HG03103 (cell line): ENCODE measurements at regions not wholly inside any gene's neighbourhood (a gene's known extent, or its start where the extent isn't known, plus 50 kb on each side); places are given as distances from the start of the nearest gene placed in this dataset.
"Not testable (repeated sequence)": the region's sequence is repeated elsewhere in the genome, so short reads cannot be mapped to it uniquely, and the experiment has no call there.

Source experiments
- ATAC-seq: cut with Tn5 transposase; IDR thresholded peaks from one replicate; pipeline ENCODE4 v1.9.1; 2021; ENCODE audit warnings: low read depth; ENCODE audit not compliant: unreplicated experiment

GRCh38 chr3:180743813-180744590, 64.7 kb upstream of the CCDC39 start:
- ATAC-seq, result no peak

GRCh38 chr3:180747805-180748361, 68.6 kb upstream of the CCDC39 start:
- ATAC-seq, result no peak

GRCh38 chr3:180749322-180749721, 70.0 kb upstream of the CCDC39 start:
- ATAC-seq, result no peak

DNA sequence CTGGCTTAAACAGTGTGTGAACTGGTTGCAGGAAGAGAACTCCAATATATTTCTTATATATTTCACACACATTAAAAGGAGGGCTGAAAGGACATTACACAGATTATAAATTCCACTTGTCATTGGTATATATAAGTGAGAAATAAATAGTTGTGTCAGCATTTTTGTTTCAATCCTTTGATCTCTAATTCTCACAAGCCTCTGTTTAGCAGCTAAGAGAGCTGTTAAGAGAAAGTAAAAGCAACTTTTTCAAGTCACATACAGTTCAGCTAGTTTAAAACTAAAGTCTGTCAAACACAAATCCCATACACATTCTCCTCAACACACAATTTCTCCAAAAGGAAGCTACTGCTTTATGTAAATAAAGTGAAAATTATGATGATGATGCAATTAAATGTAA, 70.5 kb upstream of the CCDC39 start:
- ATAC-seq, result no peak

GRCh38 chr3:180755556-180755955, 76.3 kb upstream of the CCDC39 start:
- no peak for ATAC-seq

DNA sequence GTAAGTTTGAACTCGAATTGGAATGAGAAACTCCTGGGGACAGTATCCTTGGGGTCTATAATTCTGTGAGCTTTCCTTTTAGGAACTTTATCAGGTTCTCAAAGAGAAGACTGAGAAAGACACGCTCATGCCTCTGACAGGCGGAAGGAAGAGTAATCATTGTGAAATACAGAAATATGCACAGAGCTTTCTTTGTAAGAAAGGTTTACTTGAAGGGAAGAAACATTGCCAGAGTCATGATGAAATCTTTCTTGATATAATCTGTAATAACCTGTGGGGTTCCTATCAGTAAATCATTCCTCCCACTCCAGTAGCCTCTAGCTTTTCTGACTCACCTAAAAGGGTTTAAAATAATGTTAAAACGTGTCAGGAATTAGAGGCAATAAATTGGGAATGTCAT, 83.6 kb upstream of the CCDC39 start:
- ATAC-seq, result no peak

DNA sequence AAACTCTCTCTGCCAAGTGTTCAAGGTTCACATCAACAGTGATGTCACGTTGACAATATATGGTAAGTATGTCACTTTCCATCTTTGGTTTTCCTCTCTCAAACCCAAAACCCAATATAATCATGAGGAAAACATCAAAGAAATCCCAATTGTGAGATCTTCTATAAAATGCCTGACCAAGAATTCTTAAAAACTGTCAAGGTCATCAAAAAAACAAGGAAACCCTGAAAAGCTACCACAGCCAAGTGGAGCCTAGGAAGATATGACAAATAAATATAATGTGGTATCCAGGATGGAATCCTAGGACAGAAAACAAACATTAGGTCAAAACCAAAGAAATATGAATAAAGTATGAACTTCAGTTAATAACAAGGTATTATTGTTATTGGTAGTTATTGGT, 85.2 kb upstream of the CCDC39 start:
- ATAC-seq, result no peak

GRCh38 chr3:180770639-180771038, 91.3 kb upstream of the CCDC39 start:
- no peak for ATAC-seq

DNA sequence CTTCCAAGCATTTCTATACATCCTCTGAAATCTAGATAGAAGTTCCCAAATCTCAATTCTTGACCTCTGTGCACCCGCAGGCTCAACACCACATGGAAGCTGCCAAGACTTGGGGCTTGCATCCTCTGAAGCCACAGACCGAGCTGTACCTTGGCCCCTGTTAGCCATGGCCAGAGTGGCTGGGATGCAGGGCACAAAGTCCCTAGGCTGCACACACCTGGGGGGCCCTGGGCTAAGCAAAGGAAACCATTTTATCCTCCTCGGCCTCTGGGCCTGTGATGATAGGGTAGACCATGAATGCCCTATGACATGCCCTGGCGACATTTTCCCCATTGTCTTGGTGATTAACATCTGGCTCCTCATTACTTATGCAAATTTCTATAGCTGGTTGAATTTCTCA, 97.1 kb upstream of the CCDC39 start:
- ATAC-seq, result no peak

DNA sequence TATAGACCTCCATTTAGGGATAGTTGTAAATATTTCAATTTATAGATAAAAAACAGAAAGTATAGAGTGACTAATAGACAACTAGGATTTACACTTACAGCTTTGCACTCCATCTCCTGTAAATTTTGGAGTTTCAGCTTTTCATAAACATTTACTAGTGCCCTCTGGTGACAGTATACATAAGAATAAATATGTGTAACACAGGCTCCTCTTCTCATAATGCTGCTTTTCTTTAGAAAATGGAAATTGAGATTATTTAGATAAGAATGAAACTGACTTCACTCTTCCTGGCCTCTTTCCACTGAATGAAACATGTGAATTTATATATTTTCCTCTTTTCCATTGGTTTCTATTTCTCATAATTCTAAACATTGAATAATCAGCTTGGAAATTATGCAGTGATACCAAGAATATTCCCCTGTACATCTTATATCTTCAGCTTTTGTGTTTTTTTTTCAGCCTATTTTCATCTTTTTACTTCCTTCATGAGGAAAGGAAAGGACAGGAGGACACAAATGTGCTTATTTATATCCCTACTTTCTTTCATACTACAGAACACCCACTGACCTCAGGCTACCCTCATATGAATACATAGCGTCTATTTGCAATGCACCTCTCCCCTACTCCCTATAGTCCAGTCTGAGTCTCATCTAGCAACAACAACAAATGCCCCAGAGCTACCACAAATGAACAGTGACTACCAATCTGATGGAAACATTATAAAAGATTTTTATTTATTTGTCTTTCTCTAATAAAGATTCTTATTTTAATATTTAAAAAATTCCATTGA, 103.1 kb upstream of the CCDC39 start:
- ATAC-seq, result no peak

GRCh38 chr3:180786227-180786626, 106.9 kb upstream of the CCDC39 start:
- not testable (repeated sequence) for ATAC-seq

DNA sequence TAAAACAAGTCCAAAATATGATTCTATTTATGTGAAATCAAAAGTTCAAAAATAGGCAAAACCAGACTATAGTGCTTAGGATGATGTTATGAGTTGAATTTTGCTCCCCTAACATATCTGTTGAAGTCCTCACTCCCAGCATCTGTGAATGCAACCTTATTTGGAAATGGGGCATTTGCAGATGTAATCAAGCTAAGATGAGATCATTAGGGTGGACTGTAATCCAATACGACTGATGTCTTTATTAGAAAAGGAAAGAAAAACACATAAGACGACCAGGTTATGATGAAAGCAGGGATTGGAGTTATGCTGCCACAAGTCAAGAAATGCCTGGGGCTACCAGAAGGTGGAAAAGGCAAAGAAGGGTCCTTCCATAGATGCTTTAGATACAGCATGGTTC, 110.5 kb upstream of the CCDC39 start:
- no peak for ATAC-seq

- no peak for ATAC-seq
Observed at GRCh38 chr3:180798197-180798596, 114.3 kb upstream of the FXR1 start.

- ATAC-seq, result no peak
Observed at GRCh38 chr3:180802837-180803236, 109.6 kb upstream of the FXR1 start.

- ATAC-seq, result no peak
Observed at GRCh38 chr3:180804916-180805315, 107.6 kb upstream of the FXR1 start.

DNA sequence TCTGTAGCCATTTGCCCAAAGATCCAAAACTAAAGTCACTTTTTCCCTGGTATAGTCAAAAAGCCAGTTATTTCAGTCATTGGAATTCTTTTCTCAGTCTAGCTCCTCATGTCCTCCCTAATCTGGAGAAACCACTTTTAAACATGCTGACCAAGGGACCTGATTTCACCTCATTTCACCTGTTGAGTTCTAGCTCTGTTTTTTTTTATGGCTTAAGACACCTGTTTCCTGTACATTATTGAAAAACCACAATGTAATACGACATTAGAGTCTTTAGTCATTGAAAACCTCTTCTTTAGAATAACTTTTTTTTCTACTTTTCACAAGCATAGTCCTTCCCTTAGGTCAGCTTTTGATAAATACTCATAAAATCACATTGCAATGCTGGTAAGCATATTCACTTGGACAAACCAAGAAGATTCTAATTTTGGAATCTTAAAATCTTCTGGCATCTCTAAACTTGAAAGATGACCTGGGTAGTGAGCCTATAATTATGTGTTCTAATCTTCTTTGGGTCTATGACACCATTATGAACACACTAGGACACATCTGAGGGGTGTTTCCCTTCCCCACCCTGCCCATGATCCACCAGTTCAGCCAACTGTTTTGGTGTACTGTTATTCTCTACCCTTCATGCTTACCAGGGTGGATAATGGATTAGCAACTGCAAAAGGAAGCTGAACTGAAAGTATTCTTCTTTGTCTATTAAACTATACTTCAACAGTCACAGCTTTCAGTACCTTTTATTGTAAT, 103.5 kb upstream of the FXR1 start:
- no peak for ATAC-seq

- ATAC-seq, result no peak
Observed at GRCh38 chr3:180820400-180820799, 92.1 kb upstream of the FXR1 start.

DNA sequence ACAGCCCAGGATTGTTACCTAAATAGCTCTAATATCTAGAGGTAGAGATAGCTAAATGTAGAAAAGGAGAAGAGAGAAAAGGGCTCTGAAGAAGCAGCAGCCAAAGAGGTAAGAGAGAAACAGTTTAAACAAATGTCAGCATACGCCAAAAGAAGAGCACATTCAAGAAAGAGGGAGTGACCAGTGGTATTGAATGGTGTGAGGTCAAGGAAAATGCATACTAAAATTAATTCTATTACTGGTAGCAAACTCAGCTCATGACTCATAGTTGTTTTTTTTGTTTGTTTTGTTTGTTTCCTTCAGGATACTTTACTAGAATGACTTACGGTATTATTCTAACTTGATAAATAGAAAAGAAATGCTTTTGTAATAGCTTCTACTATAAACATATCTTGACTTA, 86.5 kb upstream of the FXR1 start:
- no peak for ATAC-seq

DNA sequence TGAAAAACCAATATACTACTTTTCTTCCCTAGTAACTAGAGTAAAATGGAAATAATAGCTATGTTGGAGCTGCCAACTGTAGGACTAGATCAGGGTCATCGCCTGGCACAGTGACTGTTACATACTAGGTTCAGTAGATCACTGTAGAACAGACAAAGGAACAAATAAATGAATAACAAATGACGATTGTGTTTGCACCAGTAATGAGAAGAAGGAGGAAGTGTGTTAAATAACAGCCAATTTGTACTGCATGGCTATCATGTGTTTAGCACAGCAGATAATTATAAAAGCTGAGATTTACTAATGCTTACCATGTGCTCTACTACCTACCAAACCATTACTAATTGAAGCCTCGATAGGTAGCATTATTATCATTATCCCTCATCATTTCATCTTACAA, 85.3 kb upstream of the FXR1 start:
- no peak for ATAC-seq

- no peak for ATAC-seq
Observed at GRCh38 chr3:180828001-180828720, 84.3 kb upstream of the FXR1 start.
